GM06990 (cell line): ENCODE measurements at regions not wholly inside any gene's neighbourhood (a gene's known extent, or its start where the extent isn't known, plus 50 kb on each side); places are given as distances from the start of the nearest gene placed in this dataset.
"Not testable (repeated sequence)": the region's sequence is repeated elsewhere in the genome, so short reads cannot be mapped to it uniquely, and the experiment has no call there.

Experiments
- DNase-seq: peaks from one replicate; pipeline ENCODE4 v3.0.0-alpha.2; 2011; ENCODE audit not compliant: insufficient read length; ENCODE audit errors: extremely low read depth
- H3K27me3 ChIP-seq: replicated peaks from 2 replicates; pipeline ENCODE4 v1.6.0; 2011; ENCODE audit warnings: low read length; ENCODE audit not compliant: control insufficient read depth, insufficient read depth
- H3K36me3 ChIP-seq: 2 replicates; pipeline ENCODE4 v1.5.1; 2011; ENCODE audit warnings: low read length; ENCODE audit not compliant: control insufficient read depth, insufficient read depth
- H3K4me3 ChIP-seq: replicated peaks from 2 replicates; pipeline ENCODE4 v1.5.1; 2011; ENCODE audit warnings: low read depth, mild to moderate bottlenecking, control low read depth, low read length
- TF ChIP-seq, protein P1 (sequence below): IDR thresholded peaks from 2 replicates; pipeline ENCODE4 v1.5.1; 2011; ENCODE audit warnings: low read length, control low read depth, mild to moderate bottlenecking, inconsistent platforms; ENCODE audit not compliant: insufficient read depth, poor library complexity, severe bottlenecking

DNA sequence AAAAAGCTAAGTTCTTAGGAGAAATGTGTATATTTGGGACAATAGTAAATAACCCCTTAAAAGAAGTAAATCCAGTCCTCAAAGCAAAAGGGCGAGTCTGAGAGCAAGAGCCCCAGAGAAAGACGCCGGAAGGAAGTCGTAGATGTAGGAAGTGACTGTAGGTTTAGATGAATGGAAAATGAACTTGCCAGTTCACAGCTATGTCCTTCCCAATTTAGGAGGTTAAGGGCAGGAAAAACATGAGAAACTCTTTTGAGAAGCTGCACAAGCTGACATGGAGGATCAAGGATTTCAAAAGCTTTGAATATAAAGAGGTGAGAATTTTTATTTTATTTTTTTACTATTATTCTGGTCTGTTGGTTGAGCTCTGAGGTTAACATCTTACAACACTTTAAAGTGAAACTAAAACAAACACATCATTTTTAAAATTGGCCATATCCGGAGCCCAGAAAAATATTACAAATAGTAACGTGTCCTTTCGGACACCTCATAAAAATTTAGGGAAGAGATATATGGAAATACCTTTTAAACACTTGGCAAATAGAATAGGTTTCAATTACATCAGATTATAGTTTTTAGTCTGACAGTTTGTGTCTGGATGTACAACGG lies 1178.6 kb downstream of the MRPL39 start:
- DNase-seq: no peak
- peak overlapping the region; percentile 56 for H3K4me3 ChIP-seq
- no peaks in the 10 kb centered on the region for H3K27me3 ChIP-seq

GRCh38 chr21:24424776-24425175 lies 1182.5 kb downstream of the MRPL39 start:
- Histone ChIP-seq H3K36me3 (no peaks in the 10 kb centered on the region), H3K4me3 (no peak overlapping the region), H3K27me3 (no peaks in the 10 kb centered on the region)
- no peak for DNase-seq
- TF ChIP-seq, protein P1, sequence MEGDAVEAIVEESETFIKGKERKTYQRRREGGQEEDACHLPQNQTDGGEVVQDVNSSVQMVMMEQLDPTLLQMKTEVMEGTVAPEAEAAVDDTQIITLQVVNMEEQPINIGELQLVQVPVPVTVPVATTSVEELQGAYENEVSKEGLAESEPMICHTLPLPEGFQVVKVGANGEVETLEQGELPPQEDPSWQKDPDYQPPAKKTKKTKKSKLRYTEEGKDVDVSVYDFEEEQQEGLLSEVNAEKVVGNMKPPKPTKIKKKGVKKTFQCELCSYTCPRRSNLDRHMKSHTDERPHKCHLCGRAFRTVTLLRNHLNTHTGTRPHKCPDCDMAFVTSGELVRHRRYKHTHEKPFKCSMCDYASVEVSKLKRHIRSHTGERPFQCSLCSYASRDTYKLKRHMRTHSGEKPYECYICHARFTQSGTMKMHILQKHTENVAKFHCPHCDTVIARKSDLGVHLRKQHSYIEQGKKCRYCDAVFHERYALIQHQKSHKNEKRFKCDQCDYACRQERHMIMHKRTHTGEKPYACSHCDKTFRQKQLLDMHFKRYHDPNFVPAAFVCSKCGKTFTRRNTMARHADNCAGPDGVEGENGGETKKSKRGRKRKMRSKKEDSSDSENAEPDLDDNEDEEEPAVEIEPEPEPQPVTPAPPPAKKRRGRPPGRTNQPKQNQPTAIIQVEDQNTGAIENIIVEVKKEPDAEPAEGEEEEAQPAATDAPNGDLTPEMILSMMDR: no peak

More for the DNA sequence above, 1178.6 kb downstream of the MRPL39 start:
- no peaks in the 10 kb centered on the region for H3K36me3 ChIP-seq
- TF ChIP-seq, protein P1: no peak

DNA sequence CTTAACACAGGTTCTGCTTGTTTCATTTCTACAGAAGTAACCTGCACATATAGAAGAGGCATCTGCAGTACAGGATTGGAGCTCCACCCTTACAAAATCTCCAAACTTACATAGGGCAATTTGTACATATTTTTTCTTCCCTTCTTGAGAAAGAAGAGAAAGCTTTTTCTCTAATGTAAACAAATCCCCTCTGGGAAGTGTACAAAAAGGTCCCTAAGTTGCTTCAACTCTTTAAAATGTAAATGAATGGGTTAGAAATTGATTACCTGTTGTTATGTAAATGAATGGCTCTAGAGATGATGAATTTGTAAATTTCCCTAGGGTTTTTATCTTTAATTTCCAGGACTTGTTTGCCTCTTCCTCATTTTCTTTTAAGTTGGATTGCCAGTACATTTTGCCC lies 1183.7 kb downstream of the MRPL39 start:
- no peaks in the 10 kb centered on the region for H3K36me3 ChIP-seq
- H3K27me3 ChIP-seq: no peaks in the 10 kb centered on the region
- TF ChIP-seq, protein P1: no peak
- no peak overlapping the region for H3K4me3 ChIP-seq
- DNase-seq: no peak

DNA sequence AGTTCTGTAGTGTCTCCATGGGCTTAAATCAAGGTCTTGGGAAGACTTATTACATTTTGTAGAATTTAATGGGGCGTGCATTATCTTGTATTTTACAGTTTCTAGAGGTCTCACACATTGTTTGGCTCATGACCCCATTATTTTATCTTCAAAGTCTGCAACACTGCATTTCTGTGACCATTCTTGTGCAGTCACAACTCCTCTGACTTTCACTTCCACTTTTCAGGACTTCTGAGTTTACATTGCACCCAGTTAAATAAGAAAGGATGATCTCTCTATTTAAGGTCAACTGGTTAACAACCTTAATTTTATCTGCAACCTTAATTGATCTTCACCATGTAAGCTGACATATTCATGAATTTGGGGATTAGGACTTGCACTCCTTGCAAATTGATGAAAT lies 1186.6 kb downstream of the MRPL39 start:
- Histone ChIP-seq H3K27me3 (no peaks in the 10 kb centered on the region), H3K36me3 (no peaks in the 10 kb centered on the region), H3K4me3 (no peak overlapping the region)
- no peak for DNase-seq
- TF ChIP-seq, protein P1: no peak

- not testable (repeated sequence) for H3K4me3 ChIP-seq, H3K36me3 ChIP-seq, H3K27me3 ChIP-seq, DNase-seq
Observed at GRCh38 chr21:24419641-24420040, 1187.6 kb downstream of the MRPL39 start.

- DNase-seq: no peak
- no peak overlapping the region for H3K4me3 ChIP-seq
- TF ChIP-seq, protein P1: peak; percentile 2
- no peaks in the 10 kb centered on the region for H3K27me3 ChIP-seq
- H3K36me3 ChIP-seq: no peaks in the 10 kb centered on the region
Observed at GRCh38 chr21:24418671-24419070, 1188.6 kb downstream of the MRPL39 start.
